ENCODE measurements at regions not wholly inside any gene's neighbourhood (a gene's known extent, or its start where the extent isn't known, plus 50 kb on each side); places are given as distances from the start of the nearest gene placed in this dataset.

GRCh38 chr12:66776974-66777373 is 98.1 kb upstream of the GRIP1 start:
- Mint-ChIP-seq H3K36me3 (peaks cover 0 to 10% (median 3%) of the 10 kb centered on the region in 3 donors), H3K9me3 (no peaks in the 10 kb centered on the region), H3K27me3 (peaks cover 0 to 4% of the 10 kb centered on the region in 2 donors), H3K4me1 (peaks cover 24 to 33% (median 33%) of the 10 kb centered on the region in 3 donors), H3K4me3 (peak overlapping the region in 6 of 7 donors; percentile 41 to 83 (median 70)), H3K27ac (peak overlapping the region; percentile 0 to 91 (median 84))
- H3K4me1 ChIP-seq (ENCODE audit: insufficient read depth, low read length) = peaks cover 21% of the 10 kb centered on the region
- POLR2A ChIA-PET = no interaction called here
- no peak overlapping the region for H3K27ac ChIP-seq (ENCODE audit: low read depth, low read length)
- H3K4me3 ChIP-seq (ENCODE audit: low read length) = no peak overlapping the region
- H3K36me3 ChIP-seq (ENCODE audit: insufficient read depth, low read length) = no peaks in the 10 kb centered on the region
- CTCF ChIA-PET = no interaction called here
- H3K27me3 ChIP-seq (ENCODE audit: insufficient read depth, low read length, poor library complexity, severe bottlenecking) = no peaks in the 10 kb centered on the region
- no peaks in the 10 kb centered on the region for H3K9me3 ChIP-seq (ENCODE audit: low read length)
- peak; percentile 4 to 66 (median 50) for DNase-seq

DNA sequence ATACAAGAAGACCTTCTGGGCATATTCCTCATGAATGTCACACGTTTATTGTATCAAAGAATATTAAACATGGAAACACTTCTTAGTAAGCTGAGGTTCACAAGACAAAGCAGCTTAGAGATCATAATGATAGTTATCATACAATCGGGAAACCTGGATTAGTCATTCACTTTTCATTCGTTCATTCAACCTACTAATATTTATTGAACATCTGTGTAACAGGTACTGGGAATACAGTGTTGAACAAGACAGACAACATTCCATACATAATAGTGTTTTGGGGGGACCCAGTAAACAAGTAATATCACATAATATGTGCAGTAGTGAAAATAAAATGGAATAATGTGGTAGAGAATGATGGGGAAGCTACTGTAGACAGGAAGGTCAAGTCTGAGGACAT is 100.6 kb upstream of the GRIP1 start:
- no peak for DNase-seq
- Histone ChIP-seq H3K27ac (ENCODE audit: low read depth, low read length) (no peak overlapping the region), H3K4me3 (ENCODE audit: low read length) (no peak overlapping the region), H3K27me3 (ENCODE audit: insufficient read depth, low read length, poor library complexity, severe bottlenecking) (no peaks in the 10 kb centered on the region), H3K9me3 (ENCODE audit: low read length) (no peaks in the 10 kb centered on the region), H3K4me1 (ENCODE audit: insufficient read depth, low read length) (peaks cover 21% of the 10 kb centered on the region), H3K36me3 (ENCODE audit: insufficient read depth, low read length) (no peaks in the 10 kb centered on the region)
- H3K27ac Mint-ChIP-seq = no peak overlapping the region
- peaks cover 24 to 33% (median 33%) of the 10 kb centered on the region in 3 donors for H3K4me1 Mint-ChIP-seq
- no peaks in the 10 kb centered on the region for H3K9me3 Mint-ChIP-seq
- peaks cover 0 to 4% (median 3%) of the 10 kb centered on the region in 3 donors for H3K36me3 Mint-ChIP-seq
- H3K4me3 Mint-ChIP-seq = no peak overlapping the region
- POLR2A ChIA-PET = no interaction called here
- CTCF ChIA-PET = interaction anchor here (0.5 to 1.7 kb wide), 2 partner anchors 70 to 577 kb away, joined by 4 read pairs; no protein-coding TSS in a partner anchor
- peaks cover 0 to 4% of the 10 kb centered on the region in 2 donors for H3K27me3 Mint-ChIP-seq

GRCh38 chr12:66786531-66787308 is 107.8 kb upstream of the GRIP1 start:
- CTCF ChIA-PET = no interaction called here
- H3K9me3 Mint-ChIP-seq = no peaks in the 10 kb centered on the region
- no peaks in the 10 kb centered on the region for H3K4me1 ChIP-seq (ENCODE audit: insufficient read depth, low read length)
- no peaks in the 10 kb centered on the region for H3K9me3 ChIP-seq (ENCODE audit: low read length)
- no peak overlapping the region for H3K4me3 ChIP-seq (ENCODE audit: low read length)
- no peaks in the 10 kb centered on the region for H3K36me3 Mint-ChIP-seq
- DNase-seq = no peak
- H3K27me3 ChIP-seq (ENCODE audit: insufficient read depth, low read length, poor library complexity, severe bottlenecking) = no peaks in the 10 kb centered on the region
- peaks cover 0 to 2% of the 10 kb centered on the region in 2 donors for H3K27me3 Mint-ChIP-seq
- H3K27ac Mint-ChIP-seq = no peak overlapping the region
- H3K27ac ChIP-seq (ENCODE audit: low read depth, low read length) = no peak overlapping the region
- POLR2A ChIA-PET = no interaction called here
- no peaks in the 10 kb centered on the region for H3K4me1 Mint-ChIP-seq
- H3K36me3 ChIP-seq (ENCODE audit: insufficient read depth, low read length) = no peaks in the 10 kb centered on the region
- H3K4me3 Mint-ChIP-seq = no peak overlapping the region

- no peaks in the 10 kb centered on the region for H3K36me3 ChIP-seq (ENCODE audit: insufficient read depth, low read length)
- ChIA-PET POLR2A (no interaction called here), CTCF (no interaction called here)
- Mint-ChIP-seq H3K36me3 (no peaks in the 10 kb centered on the region), H3K4me3 (no peak overlapping the region), H3K4me1 (peaks cover 2 to 4% (median 4%) of the 10 kb centered on the region in 3 donors), H3K9me3 (no peaks in the 10 kb centered on the region), H3K27me3 (peaks cover 12 to 15% of the 10 kb centered on the region in 2 donors), H3K27ac (no peak overlapping the region)
- no peaks in the 10 kb centered on the region for H3K9me3 ChIP-seq (ENCODE audit: low read length)
- no peak for DNase-seq
- H3K27ac ChIP-seq (ENCODE audit: low read depth, low read length) = no peak overlapping the region
- no peaks in the 10 kb centered on the region for H3K27me3 ChIP-seq (ENCODE audit: insufficient read depth, low read length, poor library complexity, severe bottlenecking)
- no peaks in the 10 kb centered on the region for H3K4me1 ChIP-seq (ENCODE audit: insufficient read depth, low read length)
- H3K4me3 ChIP-seq (ENCODE audit: low read length) = no peak overlapping the region
Measured at GRCh38 chr12:66799551-66799950, 120.7 kb upstream of the GRIP1 start.

GRCh38 chr12:66800046-66800445 is 121.2 kb upstream of the GRIP1 start:
- Histone ChIP-seq H3K9me3 (ENCODE audit: low read length) (no peaks in the 10 kb centered on the region), H3K27ac (ENCODE audit: low read depth, low read length) (no peak overlapping the region), H3K27me3 (ENCODE audit: insufficient read depth, low read length, poor library complexity, severe bottlenecking) (no peaks in the 10 kb centered on the region), H3K36me3 (ENCODE audit: insufficient read depth, low read length) (no peaks in the 10 kb centered on the region), H3K4me3 (ENCODE audit: low read length) (no peak overlapping the region), H3K4me1 (ENCODE audit: insufficient read depth, low read length) (no peaks in the 10 kb centered on the region)
- ChIA-PET CTCF (no interaction called here), POLR2A (no interaction called here)
- peaks cover 12 to 15% of the 10 kb centered on the region in 2 donors for H3K27me3 Mint-ChIP-seq
- no peaks in the 10 kb centered on the region for H3K9me3 Mint-ChIP-seq
- no peaks in the 10 kb centered on the region for H3K36me3 Mint-ChIP-seq
- no peak overlapping the region for H3K4me3 Mint-ChIP-seq
- peaks cover 2 to 4% (median 4%) of the 10 kb centered on the region in 3 donors for H3K4me1 Mint-ChIP-seq
- no peak overlapping the region for H3K27ac Mint-ChIP-seq
- no peak for DNase-seq

- H3K4me1 Mint-ChIP-seq = peaks cover 2 to 4% (median 4%) of the 10 kb centered on the region in 3 donors
- Histone ChIP-seq H3K36me3 (ENCODE audit: insufficient read depth, low read length) (no peaks in the 10 kb centered on the region), H3K4me1 (ENCODE audit: insufficient read depth, low read length) (no peaks in the 10 kb centered on the region), H3K27me3 (ENCODE audit: insufficient read depth, low read length, poor library complexity, severe bottlenecking) (no peaks in the 10 kb centered on the region), H3K9me3 (ENCODE audit: low read length) (no peaks in the 10 kb centered on the region), H3K4me3 (ENCODE audit: low read length) (no peak overlapping the region), H3K27ac (ENCODE audit: low read depth, low read length) (no peak overlapping the region)
- no peak for DNase-seq
- H3K36me3 Mint-ChIP-seq = peaks cover 0 to 3% (median 0%) of the 10 kb centered on the region in 3 donors
- H3K27ac Mint-ChIP-seq = no peak overlapping the region
- peaks cover 0 to 2% (median 0%) of the 10 kb centered on the region in 5 donors for H3K9me3 Mint-ChIP-seq
- H3K4me3 Mint-ChIP-seq = no peak overlapping the region
- CTCF ChIA-PET = no interaction called here
- H3K27me3 Mint-ChIP-seq = peaks cover 16 to 17% of the 10 kb centered on the region in 2 donors
- POLR2A ChIA-PET = no interaction called here
Measured at GRCh38 chr12:66803930-66804329, 125.1 kb upstream of the GRIP1 start.

DNA sequence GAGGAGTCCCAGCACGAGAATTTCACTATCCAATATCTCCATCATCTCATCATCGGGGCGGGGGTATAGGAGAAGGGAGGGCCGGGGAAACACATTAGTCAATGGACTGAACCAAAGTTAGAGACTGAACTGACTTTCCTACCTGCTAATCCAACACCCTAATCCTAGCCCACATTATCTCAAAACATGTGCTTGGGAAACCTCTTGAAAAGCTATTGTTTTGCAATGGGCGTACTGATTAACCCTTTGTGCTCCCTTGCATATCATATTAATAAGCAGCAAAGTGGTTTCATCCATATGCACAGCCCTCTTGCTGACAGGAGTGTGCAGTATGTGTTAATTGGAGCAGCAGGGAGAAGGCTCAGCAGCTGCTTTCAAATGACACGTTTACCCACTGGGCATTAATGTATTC is 125.7 kb upstream of the GRIP1 start:
- Histone ChIP-seq H3K9me3 (ENCODE audit: low read length) (no peaks in the 10 kb centered on the region), H3K27me3 (ENCODE audit: insufficient read depth, low read length, poor library complexity, severe bottlenecking) (no peaks in the 10 kb centered on the region), H3K27ac (ENCODE audit: low read depth, low read length) (no peak overlapping the region), H3K36me3 (ENCODE audit: insufficient read depth, low read length) (no peaks in the 10 kb centered on the region), H3K4me3 (ENCODE audit: low read length) (no peak overlapping the region), H3K4me1 (ENCODE audit: insufficient read depth, low read length) (no peaks in the 10 kb centered on the region)
- Mint-ChIP-seq H3K27ac (no peak overlapping the region), H3K4me1 (peaks cover 0 to 1% (median under 1%) of the 10 kb centered on the region in 3 donors), H3K36me3 (peaks cover 0 to 3% (median 0%) of the 10 kb centered on the region in 3 donors), H3K9me3 (peaks cover 0 to 2% (median 0%) of the 10 kb centered on the region in 5 donors), H3K4me3 (no peak overlapping the region), H3K27me3 (peaks cover 13 to 15% of the 10 kb centered on the region in 2 donors)
- ChIA-PET POLR2A (no interaction called here), CTCF (no interaction called here)
- no peak for DNase-seq

DNA sequence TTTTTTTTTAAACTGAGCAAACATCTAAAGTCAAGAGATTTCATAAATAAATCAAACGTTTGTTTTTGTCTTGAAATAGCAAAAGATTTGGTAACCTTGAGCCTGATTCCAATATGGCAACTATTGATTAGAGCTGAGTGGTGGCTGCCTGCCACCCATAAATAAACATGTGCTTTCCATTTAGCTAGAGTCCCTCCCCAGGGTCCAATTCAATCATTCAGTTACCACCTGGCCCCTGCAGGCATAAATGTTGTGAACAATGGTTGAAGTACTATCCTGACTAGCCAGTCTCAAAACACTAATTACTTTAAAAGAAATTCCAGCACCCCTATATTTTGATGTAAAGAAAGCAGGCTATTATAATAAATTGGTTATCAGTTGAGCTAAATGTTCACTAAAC is 129.7 kb upstream of the GRIP1 start:
- peaks cover 0 to 2% (median 0%) of the 10 kb centered on the region in 5 donors for H3K9me3 Mint-ChIP-seq
- H3K4me1 ChIP-seq (ENCODE audit: insufficient read depth, low read length) = peaks cover 4% of the 10 kb centered on the region
- H3K4me3 Mint-ChIP-seq = no peak overlapping the region
- H3K36me3 ChIP-seq (ENCODE audit: insufficient read depth, low read length) = no peaks in the 10 kb centered on the region
- POLR2A ChIA-PET = no interaction called here
- H3K4me1 Mint-ChIP-seq = peaks cover 6 to 8% (median 8%) of the 10 kb centered on the region in 3 donors
- H3K4me3 ChIP-seq (ENCODE audit: low read length) = no peak overlapping the region
- H3K9me3 ChIP-seq (ENCODE audit: low read length) = no peaks in the 10 kb centered on the region
- no peaks in the 10 kb centered on the region for H3K27me3 ChIP-seq (ENCODE audit: insufficient read depth, low read length, poor library complexity, severe bottlenecking)
- H3K27me3 Mint-ChIP-seq = peaks cover 4 to 14% of the 10 kb centered on the region in 2 donors
- H3K36me3 Mint-ChIP-seq = peaks cover 0 to 3% (median 0%) of the 10 kb centered on the region in 3 donors
- H3K27ac ChIP-seq (ENCODE audit: low read depth, low read length) = no peak overlapping the region
- CTCF ChIA-PET = no interaction called here
- no peak for DNase-seq
- no peak overlapping the region for H3K27ac Mint-ChIP-seq

All from CD8-positive, alpha-beta memory T cell (primary cell).